NCI-H446 (cell line): ENCODE measurements at regions not wholly inside any gene's neighbourhood (a gene's known extent, or its start where the extent isn't known, plus 50 kb on each side); places are given as distances from the start of the nearest gene placed in this dataset.
"Not testable (repeated sequence)": the region's sequence is repeated elsewhere in the genome, so short reads cannot be mapped to it uniquely, and the experiment has no call there.

Experiments
- DNase-seq, 2 experiments: peaks; one replicate each; lab custom pipeline; 2025; lab: John Stamatoyannopoulos, UW

GRCh38 chr7:153524070-153524601 is 528.1 kb upstream of the DPP6 start:
- DNase-seq: no peak

GRCh38 chr7:153529100-153529499 is 523.1 kb upstream of the DPP6 start:
- DNase-seq: no peak

GRCh38 chr7:153529651-153530165 is 522.5 kb upstream of the DPP6 start:
- no peak for DNase-seq

GRCh38 chr7:153530441-153530840 is 521.8 kb upstream of the DPP6 start:
- DNase-seq: no peak

GRCh38 chr7:153532326-153532725 is 519.9 kb upstream of the DPP6 start:
- no peak for DNase-seq

GRCh38 chr7:153537271-153537670 is 514.9 kb upstream of the DPP6 start:
- DNase-seq: no peak

- DNase-seq: no peak
Measured at GRCh38 chr7:153541903-153542302, 510.3 kb upstream of the DPP6 start.

- no peak for DNase-seq
Measured at GRCh38 chr7:153543232-153543631, 509.0 kb upstream of the DPP6 start.

GRCh38 chr7:153550173-153550572 is 502.0 kb upstream of the DPP6 start:
- no peak for DNase-seq

- DNase-seq: no peak
Measured at GRCh38 chr7:153564391-153564790, 487.8 kb upstream of the DPP6 start.

GRCh38 chr7:153566324-153566723 is 485.9 kb upstream of the DPP6 start:
- no peak for DNase-seq

GRCh38 chr7:153567426-153567825 is 484.8 kb upstream of the DPP6 start:
- peak in 1 of 2 experiments; percentile 4 for DNase-seq

- not testable (repeated sequence) for DNase-seq
Measured at GRCh38 chr7:153569520-153569919, 482.7 kb upstream of the DPP6 start.

- DNase-seq: no peak
Measured at GRCh38 chr7:153576096-153576495, 476.1 kb upstream of the DPP6 start.

- DNase-seq: no peak
Measured at GRCh38 chr7:153581419-153581818, 470.8 kb upstream of the DPP6 start.

GRCh38 chr7:153584132-153584531 is 468.1 kb upstream of the DPP6 start:
- no peak for DNase-seq

- no peak for DNase-seq
Measured at GRCh38 chr7:153588586-153588985, 463.6 kb upstream of the DPP6 start.

GRCh38 chr7:153590136-153590535 is 462.1 kb upstream of the DPP6 start:
- DNase-seq: no peak

- DNase-seq: no peak
Measured at GRCh38 chr7:153590571-153590970, 461.6 kb upstream of the DPP6 start.

- DNase-seq: no peak
Measured at GRCh38 chr7:153607354-153607753, 444.8 kb upstream of the DPP6 start.

GRCh38 chr7:153616711-153617325 is 435.4 kb upstream of the DPP6 start:
- no peak for DNase-seq

GRCh38 chr7:153627323-153627722 is 424.9 kb upstream of the DPP6 start:
- DNase-seq: no peak

GRCh38 chr7:153628406-153628805 is 423.8 kb upstream of the DPP6 start:
- no peak for DNase-seq

- no peak for DNase-seq
Measured at GRCh38 chr7:153628825-153629224, 423.4 kb upstream of the DPP6 start.
